ENCODE measurements at regions not wholly inside any gene's neighbourhood (a gene's known extent, or its start where the extent isn't known, plus 50 kb on each side); places are given as distances from the start of the nearest gene placed in this dataset.
"Not testable (repeated sequence)": the region's sequence is repeated elsewhere in the genome, so short reads cannot be mapped to it uniquely, and the experiment has no call there.

- DNase-seq (ENCODE audit: low spot score), result no peak
Measured at GRCh38 chr7:39824456-39825200, 125.4 kb upstream of the CDK13 start.

GRCh38 chr7:39825401-39825980, 124.6 kb upstream of the CDK13 start:
- FAIRE-seq, result no peak

More at GRCh38 chr7:39824456-39825200, 125.4 kb upstream of the CDK13 start:
- FAIRE-seq, result no peak

GRCh38 chr7:39826166-39826565, 123.9 kb upstream of the CDK13 start:
- DNase-seq (ENCODE audit: low spot score), result no peak
- no peak for FAIRE-seq

More at GRCh38 chr7:39825401-39825980, 124.6 kb upstream of the CDK13 start:
- DNase-seq (ENCODE audit: low spot score), result no peak

DNA sequence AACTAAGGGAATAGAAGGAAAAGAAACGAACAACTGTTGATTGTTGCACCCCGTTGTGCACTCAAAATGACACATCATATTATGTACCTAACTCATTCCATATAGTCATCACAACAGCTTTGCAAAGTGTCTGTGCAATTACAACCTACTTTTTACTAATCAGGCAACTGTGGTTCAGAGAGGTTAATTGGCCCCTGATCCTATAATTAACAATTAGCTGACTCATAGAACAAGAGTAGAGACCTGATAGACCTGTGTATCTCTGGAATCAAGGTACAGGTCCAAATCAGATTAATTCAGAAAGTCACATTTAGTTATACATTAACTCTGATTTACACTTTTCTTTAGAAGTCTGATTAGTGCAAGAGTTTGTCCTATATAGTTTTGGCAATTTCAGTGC, 122.5 kb upstream of the CDK13 start:
- DNase-seq (ENCODE audit: low spot score) (no peak), FAIRE-seq (no peak)

DNA sequence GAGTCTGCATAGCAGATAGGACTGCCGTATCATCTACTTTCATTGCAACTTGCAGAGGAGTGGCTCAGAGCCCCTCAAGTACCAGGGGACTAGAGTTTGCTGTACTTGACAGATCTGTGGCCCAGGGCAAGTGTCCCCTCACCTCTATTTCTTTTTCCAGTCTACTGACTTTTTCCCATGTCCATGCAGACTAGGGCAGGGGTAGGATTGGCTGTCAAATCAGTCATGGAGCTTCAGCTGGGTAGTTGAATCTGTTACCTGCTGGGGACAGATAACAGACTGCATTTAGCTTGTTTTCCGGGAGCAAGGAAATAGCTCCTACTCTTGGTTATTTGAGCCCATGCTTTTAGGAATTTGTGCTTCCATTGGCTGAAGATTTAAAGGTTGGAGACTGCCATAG, 121.0 kb upstream of the CDK13 start:
- no peak for FAIRE-seq
- no peak for DNase-seq (ENCODE audit: low spot score)

DNA sequence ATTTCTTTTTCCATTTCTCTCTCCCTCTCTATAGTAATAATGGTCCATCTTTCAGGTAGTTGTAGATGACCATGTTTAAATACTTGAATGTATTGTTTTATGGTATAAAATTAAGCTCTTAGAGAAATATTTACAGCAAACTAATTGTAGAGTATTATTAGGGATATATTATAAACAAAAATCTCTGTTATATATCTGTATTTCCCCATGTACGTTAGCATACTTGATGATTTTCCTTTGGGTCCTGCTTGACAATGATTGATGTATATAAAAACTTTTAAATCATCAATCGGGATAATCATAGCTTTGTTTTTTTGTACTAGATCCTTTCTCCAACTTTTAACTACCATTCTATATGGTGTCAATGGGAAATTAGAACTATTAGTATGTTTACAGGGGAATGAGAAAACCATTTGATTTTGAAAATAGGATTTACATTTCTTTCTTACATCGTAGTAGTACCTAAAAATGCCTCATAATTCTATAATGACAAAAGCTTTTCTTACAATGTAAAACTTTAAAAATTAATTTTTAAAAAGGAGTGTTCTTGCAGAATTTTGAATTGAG, 117.5 kb upstream of the CDK13 start:
- DNase-seq (ENCODE audit: low spot score), result no peak
- FAIRE-seq, result peak; percentile 7

DNA sequence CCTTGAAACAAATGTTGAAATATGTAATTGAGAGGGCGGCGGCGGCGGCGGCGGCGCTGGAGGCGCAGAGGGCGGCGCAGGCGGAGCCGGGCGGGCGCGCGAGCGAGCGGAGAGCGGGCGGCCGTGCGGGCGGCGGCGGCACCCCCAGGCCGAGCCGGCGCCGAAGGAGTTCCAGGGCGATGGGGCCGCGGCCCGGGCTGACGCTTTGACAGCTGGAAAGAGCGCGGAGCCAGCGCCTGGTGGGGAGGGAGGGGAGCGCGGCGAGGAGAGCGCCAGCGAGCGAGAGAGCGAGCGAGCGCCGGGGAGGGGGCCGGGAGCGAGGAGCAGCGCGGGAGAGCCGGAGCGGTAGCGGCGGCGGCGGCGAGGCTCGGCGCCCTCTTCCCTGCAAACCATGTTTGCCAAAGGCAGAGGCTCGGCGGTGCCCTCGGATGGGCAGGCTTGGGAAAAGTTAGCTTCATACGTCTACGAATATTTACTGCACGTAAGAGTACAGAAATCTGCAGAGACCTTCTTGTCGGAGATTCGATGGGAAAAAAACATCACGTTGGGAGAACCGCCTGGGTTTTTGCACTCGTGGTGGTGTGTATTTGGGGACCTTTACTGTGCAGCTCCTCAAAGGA, 116.8 kb upstream of the CDK13 start:
- DNase-seq (ENCODE audit: low spot score); FAIRE-seq: not testable (repeated sequence)

- not testable (repeated sequence) for FAIRE-seq; DNase-seq (ENCODE audit: low spot score)
Measured at GRCh38 chr7:39833865-39834634, 116.0 kb upstream of the CDK13 start.

GRCh38 chr7:39838326-39838725, 111.7 kb upstream of the CDK13 start:
- FAIRE-seq (no peak), DNase-seq (ENCODE audit: low spot score) (no peak)

GRCh38 chr7:39845006-39845405, 105.0 kb upstream of the CDK13 start:
- FAIRE-seq (no peak), DNase-seq (ENCODE audit: low spot score) (no peak)

DNA sequence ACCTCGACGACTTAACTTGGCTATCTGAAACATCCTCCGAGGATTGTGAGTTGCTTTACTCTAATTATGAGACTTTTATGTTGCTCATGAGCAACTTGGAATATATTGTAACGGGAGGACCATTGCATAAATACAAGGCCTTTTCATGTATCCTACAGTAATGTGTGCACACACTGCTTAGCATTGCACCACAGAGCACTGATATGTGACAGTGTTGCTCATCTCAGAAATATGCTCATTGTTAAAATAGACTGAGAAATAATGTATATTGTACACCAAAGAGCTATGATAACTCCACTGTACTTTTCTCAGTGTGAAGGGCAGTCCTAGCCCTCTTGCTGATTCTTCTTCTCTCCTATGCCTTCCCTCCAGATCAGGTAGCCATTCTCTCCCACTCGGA, 102.8 kb upstream of the CDK13 start:
- DNase-seq (ENCODE audit: low spot score) (no peak), FAIRE-seq (no peak)

- DNase-seq (ENCODE audit: low spot score), result no peak
- FAIRE-seq, result no peak
Measured at GRCh38 chr7:39851466-39852045, 98.5 kb upstream of the CDK13 start.

DNA sequence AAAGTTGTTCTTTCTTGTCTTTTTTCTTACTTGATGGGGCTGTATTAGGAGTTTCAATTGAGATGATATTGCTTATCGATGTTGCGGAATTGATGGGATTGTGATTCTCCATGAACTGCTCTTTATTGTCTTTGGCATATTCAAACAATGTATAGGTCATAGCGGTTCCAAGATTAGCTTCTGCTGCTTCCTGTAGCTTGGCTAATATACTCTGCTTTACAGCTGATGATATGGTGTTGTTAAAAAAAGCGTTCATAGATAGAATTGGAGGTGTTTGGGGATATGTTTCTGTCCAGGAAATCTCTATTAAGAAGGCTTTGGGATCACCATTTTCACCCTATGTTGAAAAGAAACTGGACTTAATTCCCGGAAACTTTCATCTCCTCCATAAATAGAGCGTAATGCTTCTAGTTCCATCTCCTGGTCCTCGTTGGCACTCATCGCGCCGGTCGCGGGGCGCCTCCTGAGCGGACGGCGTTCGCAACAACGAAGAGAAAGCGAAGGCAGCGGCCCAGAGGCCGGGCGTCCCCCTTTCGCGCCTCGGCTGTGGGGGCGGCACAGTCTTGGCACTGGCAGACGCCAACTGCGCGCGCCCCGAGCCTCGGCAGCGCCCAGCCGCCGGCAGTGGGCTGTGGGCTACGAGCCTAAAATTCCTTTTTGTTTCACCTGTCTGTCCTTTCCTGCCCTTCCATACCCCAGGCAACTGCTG, 95.3 kb upstream of the CDK13 start:
- DNase-seq (ENCODE audit: low spot score); FAIRE-seq: not testable (repeated sequence)

- DNase-seq (ENCODE audit: low spot score), result no peak
- no peak for FAIRE-seq
Measured at GRCh38 chr7:39855325-39855674, 94.8 kb upstream of the CDK13 start.

GRCh38 chr7:39863675-39864322, 86.3 kb upstream of the CDK13 start:
- FAIRE-seq, result peak; percentile 61

GRCh38 chr7:39869888-39870522, 80.1 kb upstream of the CDK13 start:
- not testable (repeated sequence) for FAIRE-seq; DNase-seq (ENCODE audit: low spot score)

More at GRCh38 chr7:39863675-39864322, 86.3 kb upstream of the CDK13 start:
- DNase-seq (ENCODE audit: low spot score), result not testable (repeated sequence)

GRCh38 chr7:39871610-39872009, 78.4 kb upstream of the CDK13 start:
- not testable (repeated sequence) for FAIRE-seq; DNase-seq (ENCODE audit: low spot score)

DNA sequence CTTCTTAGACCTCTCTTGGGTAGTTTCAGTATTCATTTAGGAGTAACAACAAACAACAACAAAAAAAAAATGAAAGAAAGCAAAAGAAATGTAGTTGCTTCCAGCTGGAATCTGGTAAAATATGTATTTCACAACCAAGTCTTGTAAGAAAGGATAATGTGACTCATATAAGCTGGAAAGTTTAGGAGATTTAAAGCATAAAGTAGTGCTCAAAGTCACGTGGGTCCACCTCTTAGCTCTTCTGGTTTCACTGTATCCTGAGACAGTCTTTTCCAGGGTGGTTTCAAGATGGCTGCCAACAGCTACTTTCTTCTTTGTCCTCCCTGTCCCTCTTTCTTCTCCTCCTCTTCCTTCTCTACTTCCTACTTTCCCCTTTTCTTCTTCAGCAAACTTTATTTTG, 69.5 kb upstream of the CDK13 start:
- FAIRE-seq, result no peak
- DNase-seq (ENCODE audit: low spot score), result no peak

GRCh38 chr7:39882148-39882784, 67.8 kb upstream of the CDK13 start:
- FAIRE-seq, result no peak
- DNase-seq (ENCODE audit: low spot score), result no peak

All from RCC 7860 (cell line).